Endothelial cell (in vitro differentiated cells): ENCODE measurements at regions not wholly inside any gene's neighbourhood (a gene's known extent, or its start where the extent isn't known, plus 50 kb on each side); places are given as distances from the start of the nearest gene placed in this dataset.

ENCODE experiments used
- DNase-seq: peaks from one replicate; pipeline ENCODE4 v3.0.0; 2021; ENCODE audit warnings: low spot score
- H3K27ac Mint-ChIP-seq: one replicate; pipeline ENCODE4 v1.8.0; 2021; ENCODE audit warnings: mixed read lengths, inconsistent platforms; ENCODE audit not compliant: unreplicated experiment
- H3K27me3 Mint-ChIP-seq: one replicate; pipeline ENCODE4 v1.8.0; 2021; ENCODE audit warnings: mild to moderate bottlenecking, moderate library complexity, mixed read lengths, inconsistent platforms; ENCODE audit not compliant: unreplicated experiment
- H3K36me3 Mint-ChIP-seq: one replicate; pipeline ENCODE4 v1.8.0; 2021; ENCODE audit warnings: mild to moderate bottlenecking, low read depth, mixed read lengths, inconsistent platforms; ENCODE audit not compliant: unreplicated experiment
- H3K4me1 Mint-ChIP-seq: one replicate; pipeline ENCODE4 v1.8.0; 2021; ENCODE audit warnings: mild to moderate bottlenecking, mixed read lengths, inconsistent platforms; ENCODE audit not compliant: unreplicated experiment
- H3K4me3 Mint-ChIP-seq: one replicate; pipeline ENCODE4 v1.8.0; 2021; ENCODE audit warnings: mild to moderate bottlenecking, mixed read lengths, inconsistent platforms; ENCODE audit not compliant: unreplicated experiment
- H3K9me3 Mint-ChIP-seq: one replicate; pipeline ENCODE4 v1.8.0; 2021; ENCODE audit warnings: mixed read lengths, inconsistent platforms; ENCODE audit not compliant: unreplicated experiment
- CTCF ChIP-seq: fragments of 200-600 bp; sonication (generic); IDR thresholded peaks from one replicate; pipeline ENCODE4 v1.5.0; 2021; ENCODE audit warnings: antibody characterized with exemption; ENCODE audit not compliant: unreplicated experiment

DNA sequence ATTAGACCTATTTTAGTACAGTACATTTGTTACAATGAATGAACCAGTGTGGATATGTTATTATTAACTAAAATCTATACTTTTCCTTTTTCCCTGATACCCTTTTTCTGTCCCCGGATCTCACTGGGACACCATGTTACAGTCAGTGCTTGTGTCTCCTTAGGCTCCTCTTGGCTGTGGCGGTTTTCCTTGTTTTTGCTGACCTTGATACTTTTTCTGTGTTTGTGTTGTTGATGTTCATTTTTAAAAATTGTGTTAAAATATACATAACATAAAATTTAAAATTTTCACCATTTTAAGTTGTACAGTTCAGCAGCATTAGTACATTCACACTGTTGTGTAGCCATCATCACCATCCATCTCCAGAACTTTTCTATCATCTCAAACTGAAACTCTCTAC lies 54.2 kb upstream of the OSBPL3 start:
- Mint-ChIP-seq H3K27ac (no peak overlapping the region), H3K4me3 (no peak overlapping the region), H3K27me3 (peaks cover 5% of the 10 kb centered on the region), H3K36me3 (peaks cover 3% of the 10 kb centered on the region), H3K9me3 (no peaks in the 10 kb centered on the region), H3K4me1 (peaks cover 4% of the 10 kb centered on the region)
- no peak for TF ChIP-seq CTCF
- no peak for DNase-seq

- TF ChIP-seq CTCF = no peak
- Mint-ChIP-seq H3K9me3 (no peaks in the 10 kb centered on the region), H3K27me3 (peaks cover 5% of the 10 kb centered on the region), H3K27ac (no peak overlapping the region), H3K4me1 (peaks cover 4% of the 10 kb centered on the region), H3K4me3 (no peak overlapping the region), H3K36me3 (peaks cover 3% of the 10 kb centered on the region)
- no peak for DNase-seq
These were observed 53.1 kb upstream of the OSBPL3 start for GRCh38 chr7:25032774-25033743.

DNA sequence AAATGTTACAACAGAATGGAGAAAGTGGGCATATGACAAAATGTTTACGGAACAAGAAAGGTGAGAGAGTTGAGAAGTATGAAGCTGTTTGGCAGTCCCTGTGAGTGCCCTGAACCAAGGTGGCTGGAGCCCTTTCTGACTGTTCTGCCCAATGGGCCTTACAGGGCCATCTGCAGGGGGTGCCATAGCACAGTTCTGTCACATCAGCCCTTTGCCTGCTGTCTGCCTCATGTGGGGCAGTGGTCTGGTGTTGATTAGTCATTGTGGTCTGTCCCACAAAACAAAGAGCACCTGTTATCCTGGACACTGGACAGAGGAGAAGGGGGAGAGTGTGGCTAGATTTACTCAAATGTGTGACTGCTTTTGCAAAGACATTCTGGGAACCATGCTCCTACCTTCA lies 51.5 kb upstream of the OSBPL3 start:
- Mint-ChIP-seq H3K4me1 (peaks cover 7% of the 10 kb centered on the region), H3K9me3 (no peaks in the 10 kb centered on the region), H3K27ac (no peak overlapping the region), H3K27me3 (peaks cover 5% of the 10 kb centered on the region), H3K36me3 (peaks cover 3% of the 10 kb centered on the region), H3K4me3 (no peak overlapping the region)
- no peak for DNase-seq
- TF ChIP-seq CTCF = no peak

- H3K4me3 Mint-ChIP-seq = no peak overlapping the region
- no peak overlapping the region for H3K27ac Mint-ChIP-seq
- no peak for TF ChIP-seq CTCF
- DNase-seq = no peak
- peaks cover 2% of the 10 kb centered on the region for H3K36me3 Mint-ChIP-seq
- peaks cover 7% of the 10 kb centered on the region for H3K4me1 Mint-ChIP-seq
- H3K9me3 Mint-ChIP-seq = no peaks in the 10 kb centered on the region
- H3K27me3 Mint-ChIP-seq = peaks cover 5% of the 10 kb centered on the region
These were observed 51.0 kb upstream of the OSBPL3 start for GRCh38 chr7:25031007-25031406.
